Choroid plexus epithelial cell (primary cell): ENCODE measurements at regions not wholly inside any gene's neighbourhood (a gene's known extent, or its start where the extent isn't known, plus 50 kb on each side); places are given as distances from the start of the nearest gene placed in this dataset.
"Not testable (repeated sequence)": the region's sequence is repeated elsewhere in the genome, so short reads cannot be mapped to it uniquely, and the experiment has no call there.

Experiments
- DNase-seq: peaks from one replicate; pipeline ENCODE4 v3.0.0-alpha.2; 2010; ENCODE audit warnings: low read depth
- H3K4me3 ChIP-seq: 2 replicates; pipeline ENCODE4 v1.5.1; 2011; ENCODE audit warnings: low read depth, mild to moderate bottlenecking, control low read depth, low read length, moderate library complexity
- CTCF ChIP-seq: conservative IDR thresholded peaks from 2 replicates; pipeline ENCODE4 v1.5.1; 2011; ENCODE audit warnings: low read depth, mild to moderate bottlenecking, control low read depth, inconsistent platforms, low read length, moderate library complexity

GRCh38 chr21:36214561-36214960 is 57.9 kb downstream of the DOP1B start:
- DNase-seq = no peak
- H3K4me3 ChIP-seq = no peak overlapping the region
- TF ChIP-seq CTCF = no peak

GRCh38 chr21:36217743-36218142 is 61.1 kb downstream of the DOP1B start:
- DNase-seq = no peak

GRCh38 chr21:36218691-36219090 is 62.1 kb downstream of the DOP1B start:
- DNase-seq = no peak
- no peak for TF ChIP-seq CTCF

More at GRCh38 chr21:36217743-36218142, 61.1 kb downstream of the DOP1B start:
- H3K4me3 ChIP-seq = no peak overlapping the region
- no peak for TF ChIP-seq CTCF

GRCh38 chr21:36223451-36223850 is 66.8 kb downstream of the DOP1B start:
- TF ChIP-seq CTCF = no peak
- no peak for DNase-seq

More at GRCh38 chr21:36218691-36219090, 62.1 kb downstream of the DOP1B start:
- no peak overlapping the region for H3K4me3 ChIP-seq

GRCh38 chr21:36229181-36229580 is 72.6 kb downstream of the DOP1B start:
- H3K4me3 ChIP-seq = no peak overlapping the region
- no peak for DNase-seq
- TF ChIP-seq CTCF = no peak

More at GRCh38 chr21:36223451-36223850, 66.8 kb downstream of the DOP1B start:
- H3K4me3 ChIP-seq = no peak overlapping the region

GRCh38 chr21:36231444-36231843 is 74.8 kb downstream of the DOP1B start:
- not testable (repeated sequence) for DNase-seq, H3K4me3 ChIP-seq

GRCh38 chr21:36232641-36233040 is 76.0 kb downstream of the DOP1B start:
- no peak for DNase-seq
- no peak for TF ChIP-seq CTCF
- H3K4me3 ChIP-seq = no peak overlapping the region
